Neuron (in vitro differentiated cells): ENCODE measurements at regions not wholly inside any gene's neighbourhood (a gene's known extent, or its start where the extent isn't known, plus 50 kb on each side); places are given as distances from the start of the nearest gene placed in this dataset.
"Not testable (repeated sequence)": the region's sequence is repeated elsewhere in the genome, so short reads cannot be mapped to it uniquely, and the experiment has no call there.

Source experiments
- H2AFZ ChIP-seq: one replicate; pipeline ENCODE4 v1.6.1; 2013; ENCODE audit warnings: low read depth, mild to moderate bottlenecking, inconsistent platforms, low read length, moderate library complexity
- H3K27me3 ChIP-seq: one replicate; pipeline ENCODE4 v1.6.1; 2013; ENCODE audit warnings: low read length; ENCODE audit not compliant: insufficient read depth
- H3K36me3 ChIP-seq: one replicate; pipeline ENCODE4 v1.6.1; 2013; ENCODE audit warnings: low read length; ENCODE audit not compliant: insufficient read depth
- H3K4me1 ChIP-seq: one replicate; pipeline ENCODE4 v1.6.1; 2013; ENCODE audit warnings: low read length; ENCODE audit not compliant: insufficient read depth
- H3K4me3 ChIP-seq: 2 replicates; pipeline ENCODE4 v1.5.1; 2013; ENCODE audit warnings: mild to moderate bottlenecking, low read length, moderate library complexity
- H3K9me3 ChIP-seq: one replicate; pipeline ENCODE4 v1.6.1; 2013; ENCODE audit warnings: low read length

GRCh38 chr4:162865102-162865501 lies 301.6 kb downstream of the NAF1 start:
- peaks cover 3% of the 10 kb centered on the region for H3K4me1 ChIP-seq
- H3K9me3 ChIP-seq, result no peaks in the 10 kb centered on the region
- H3K4me3 ChIP-seq, result no peak overlapping the region
- H3K36me3 ChIP-seq, result no peaks in the 10 kb centered on the region
- no peaks in the 10 kb centered on the region for H3K27me3 ChIP-seq
- no peak overlapping the region for H2AFZ ChIP-seq

DNA sequence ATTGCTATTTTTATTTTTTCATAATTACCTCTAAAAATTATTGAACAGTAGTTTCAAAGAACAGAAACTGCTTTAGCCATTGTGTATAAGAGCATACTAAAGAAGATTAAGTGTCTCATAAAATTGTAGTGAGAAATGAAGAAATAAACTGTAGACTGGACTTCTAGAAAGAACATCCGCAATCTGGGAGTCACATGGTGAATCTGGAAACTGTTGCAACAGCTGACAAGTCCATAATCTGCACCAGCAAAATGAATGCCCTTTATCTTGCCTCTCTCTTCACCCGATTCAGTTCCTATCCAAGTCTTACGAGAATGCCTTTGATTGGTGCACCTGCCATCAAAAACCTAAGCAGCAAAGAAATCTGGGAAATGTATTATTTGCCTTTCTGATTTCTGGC lies 312.9 kb downstream of the NAF1 start:
- Histone ChIP-seq H3K36me3 (no peaks in the 10 kb centered on the region), H3K27me3 (no peaks in the 10 kb centered on the region), H3K4me3 (no peak overlapping the region), H3K4me1 (no peaks in the 10 kb centered on the region), H3K9me3 (no peaks in the 10 kb centered on the region), H2AFZ (no peak overlapping the region)

- H3K27me3 ChIP-seq, result no peaks in the 10 kb centered on the region
- no peak overlapping the region for H2AFZ ChIP-seq
- H3K4me3 ChIP-seq, result no peak overlapping the region
- no peaks in the 10 kb centered on the region for H3K36me3 ChIP-seq
- no peaks in the 10 kb centered on the region for H3K4me1 ChIP-seq
- no peaks in the 10 kb centered on the region for H3K9me3 ChIP-seq
These were observed 314.0 kb downstream of the NAF1 start for GRCh38 chr4:162852642-162853041.

DNA sequence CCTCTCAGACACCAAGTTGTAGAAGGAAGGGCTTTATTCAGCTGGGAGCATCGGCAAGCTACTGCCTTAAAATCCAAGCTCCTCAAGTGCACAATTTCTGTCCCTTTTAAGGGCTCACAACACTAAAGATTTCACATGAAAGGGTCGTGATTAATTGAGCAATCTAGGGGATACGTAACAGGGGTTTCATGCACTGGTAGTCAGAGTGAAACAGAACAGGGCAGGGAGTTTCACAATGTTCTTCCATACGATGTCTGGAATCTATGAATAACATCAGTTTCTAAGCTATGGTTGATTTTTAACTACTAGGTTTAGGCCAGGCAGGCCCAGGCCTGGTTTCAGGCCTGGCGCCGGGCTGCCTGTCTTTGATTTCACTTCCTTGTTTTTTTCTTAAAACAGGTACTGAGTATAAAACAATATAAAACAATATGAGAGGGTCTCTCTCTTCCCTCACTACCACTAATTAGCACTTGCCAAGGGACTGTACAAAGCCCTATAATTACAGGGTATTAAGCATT lies 315.4 kb downstream of the NAF1 start:
- not testable (repeated sequence) for H3K4me3 ChIP-seq, H3K27me3 ChIP-seq, H2AFZ ChIP-seq, H3K36me3 ChIP-seq, H3K4me1 ChIP-seq, H3K9me3 ChIP-seq

GRCh38 chr4:162849937-162850336 lies 316.8 kb downstream of the NAF1 start:
- H3K36me3 ChIP-seq, result no peaks in the 10 kb centered on the region
- no peaks in the 10 kb centered on the region for H3K27me3 ChIP-seq
- H3K4me3 ChIP-seq, result no peak overlapping the region
- H3K9me3 ChIP-seq, result no peaks in the 10 kb centered on the region
- no peak overlapping the region for H2AFZ ChIP-seq
- H3K4me1 ChIP-seq, result no peaks in the 10 kb centered on the region

- no peaks in the 10 kb centered on the region for H3K27me3 ChIP-seq
- no peak overlapping the region for H3K4me3 ChIP-seq
- H3K4me1 ChIP-seq, result no peaks in the 10 kb centered on the region
- H2AFZ ChIP-seq, result no peak overlapping the region
- no peaks in the 10 kb centered on the region for H3K36me3 ChIP-seq
- no peaks in the 10 kb centered on the region for H3K9me3 ChIP-seq
These were observed 318.6 kb downstream of the NAF1 start for GRCh38 chr4:162847945-162848549.

GRCh38 chr4:162841753-162842152 lies 324.9 kb downstream of the NAF1 start:
- Histone ChIP-seq H3K36me3 (no peaks in the 10 kb centered on the region), H3K4me1 (no peaks in the 10 kb centered on the region), H3K9me3 (no peaks in the 10 kb centered on the region), H2AFZ (no peak overlapping the region), H3K4me3 (no peak overlapping the region), H3K27me3 (no peaks in the 10 kb centered on the region)

DNA sequence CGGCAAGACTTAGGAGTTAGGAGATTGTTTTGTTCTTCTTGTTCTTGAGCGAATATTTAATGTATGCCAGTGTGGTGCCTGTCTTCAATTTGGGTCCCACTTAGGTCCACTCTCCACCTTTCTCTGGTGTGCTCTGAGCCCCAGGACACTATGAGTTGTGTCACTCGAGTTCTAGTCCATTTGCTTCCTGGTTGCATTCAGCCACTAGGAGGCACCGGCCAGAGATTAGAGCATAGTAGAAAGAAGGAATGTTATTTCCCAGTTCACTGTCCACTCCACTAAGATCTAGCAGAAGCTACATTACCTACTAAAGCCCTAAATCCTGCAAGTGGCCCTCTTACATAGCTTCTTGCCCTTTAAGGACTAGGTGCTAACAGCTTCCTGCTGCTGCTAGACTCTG lies 326.9 kb downstream of the NAF1 start:
- Histone ChIP-seq H3K4me3 (no peak overlapping the region), H3K4me1 (no peaks in the 10 kb centered on the region), H3K36me3 (no peaks in the 10 kb centered on the region), H3K9me3 (no peaks in the 10 kb centered on the region), H3K27me3 (no peaks in the 10 kb centered on the region), H2AFZ (no peak overlapping the region)

GRCh38 chr4:162838671-162839070 lies 328.0 kb downstream of the NAF1 start:
- H3K9me3 ChIP-seq, result no peaks in the 10 kb centered on the region
- H3K4me1 ChIP-seq, result no peaks in the 10 kb centered on the region
- no peak overlapping the region for H3K4me3 ChIP-seq
- H3K27me3 ChIP-seq, result no peaks in the 10 kb centered on the region
- no peaks in the 10 kb centered on the region for H3K36me3 ChIP-seq
- no peak overlapping the region for H2AFZ ChIP-seq

DNA sequence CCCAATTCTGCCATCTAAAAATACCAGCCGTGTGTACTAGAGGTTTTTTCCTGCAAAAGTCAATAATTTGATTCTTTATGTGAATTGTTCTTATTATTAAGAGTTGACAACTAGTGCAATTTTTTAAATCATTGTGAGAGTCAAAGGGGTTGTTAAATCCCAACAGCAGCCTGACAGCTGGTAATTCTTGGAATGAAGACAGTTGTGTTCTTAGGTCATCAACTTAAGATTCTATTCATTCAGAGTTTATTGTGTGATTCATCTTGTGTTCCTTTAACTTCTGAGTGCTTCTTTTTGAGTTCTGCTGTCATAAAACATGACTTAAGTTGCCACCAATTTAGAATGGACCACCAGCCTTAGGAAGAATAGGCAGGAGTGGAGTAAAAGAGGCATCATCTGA lies 329.0 kb downstream of the NAF1 start:
- no peak overlapping the region for H2AFZ ChIP-seq
- no peak overlapping the region for H3K4me3 ChIP-seq
- H3K4me1 ChIP-seq, result no peaks in the 10 kb centered on the region
- no peaks in the 10 kb centered on the region for H3K27me3 ChIP-seq
- no peaks in the 10 kb centered on the region for H3K9me3 ChIP-seq
- H3K36me3 ChIP-seq, result no peaks in the 10 kb centered on the region

DNA sequence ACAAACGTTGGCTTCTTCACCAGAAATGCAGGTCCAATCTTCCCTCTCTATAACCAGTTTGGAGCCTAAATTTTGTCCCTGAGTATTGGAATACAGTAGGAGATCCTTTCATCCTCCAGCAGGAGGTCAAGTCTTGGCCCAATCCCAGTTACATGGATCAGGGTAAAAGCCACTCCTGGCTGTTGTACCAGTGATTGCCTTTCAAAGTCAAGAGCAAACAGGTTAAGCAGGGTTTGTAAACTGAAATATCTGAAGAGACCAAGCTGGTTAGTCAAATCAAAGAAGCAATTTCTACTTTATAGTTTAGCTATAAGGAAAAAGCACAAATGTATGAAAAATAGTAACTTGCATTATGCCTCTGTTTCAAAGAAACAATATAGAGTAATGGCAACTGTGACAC lies 329.4 kb downstream of the NAF1 start:
- Histone ChIP-seq H3K27me3 (no peaks in the 10 kb centered on the region), H2AFZ (no peak overlapping the region), H3K36me3 (no peaks in the 10 kb centered on the region), H3K4me1 (no peaks in the 10 kb centered on the region), H3K9me3 (no peaks in the 10 kb centered on the region), H3K4me3 (no peak overlapping the region)

DNA sequence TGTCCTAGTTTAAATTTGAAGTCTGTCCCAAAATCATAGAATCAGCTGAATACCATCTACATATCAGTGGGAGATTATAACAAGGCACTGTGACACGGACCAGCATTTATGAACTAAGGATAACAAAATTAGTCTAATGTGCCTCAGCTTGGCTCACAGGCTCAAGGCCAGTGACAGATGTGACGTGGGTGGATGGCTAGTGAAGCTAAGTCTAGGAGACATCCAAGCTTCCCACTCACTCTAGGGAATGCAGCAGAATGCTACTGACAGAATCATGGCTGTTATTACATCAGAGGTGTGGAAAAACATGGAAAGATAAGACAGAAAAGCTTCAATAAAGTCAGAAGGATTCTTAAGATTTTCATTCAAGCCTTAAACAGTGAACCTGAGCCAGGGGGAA lies 329.9 kb downstream of the NAF1 start:
- Histone ChIP-seq H3K36me3 (no peaks in the 10 kb centered on the region), H3K9me3 (no peaks in the 10 kb centered on the region), H3K4me1 (no peaks in the 10 kb centered on the region), H3K27me3 (no peaks in the 10 kb centered on the region), H3K4me3 (no peak overlapping the region), H2AFZ (no peak overlapping the region)

DNA sequence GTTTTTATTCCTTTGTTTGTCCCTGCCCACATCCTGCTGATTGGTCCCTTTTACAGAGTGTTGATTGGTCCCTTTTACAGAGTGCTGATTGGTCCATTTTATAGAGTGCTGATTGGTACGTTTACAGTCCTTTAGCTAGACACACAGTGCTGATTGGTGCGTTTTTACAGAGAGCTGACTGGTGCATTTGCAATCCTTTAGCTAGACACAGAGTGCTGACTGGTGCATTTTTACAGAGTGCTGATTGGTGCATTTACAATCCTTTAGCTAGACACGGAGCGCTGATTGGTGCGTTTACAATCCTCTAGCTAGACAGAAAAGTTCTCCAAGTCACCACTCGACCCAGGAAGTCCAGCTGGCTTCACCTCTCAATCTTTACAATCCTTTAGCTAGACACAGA lies 330.4 kb downstream of the NAF1 start:
- not testable (repeated sequence) for H3K36me3 ChIP-seq, H3K4me3 ChIP-seq, H3K9me3 ChIP-seq, H2AFZ ChIP-seq, H3K27me3 ChIP-seq, H3K4me1 ChIP-seq

- H3K4me1 ChIP-seq, result no peaks in the 10 kb centered on the region
- no peaks in the 10 kb centered on the region for H3K9me3 ChIP-seq
- H2AFZ ChIP-seq, result no peak overlapping the region
- H3K27me3 ChIP-seq, result no peaks in the 10 kb centered on the region
- H3K36me3 ChIP-seq, result no peaks in the 10 kb centered on the region
- H3K4me3 ChIP-seq, result no peak overlapping the region
These were observed 335.8 kb downstream of the NAF1 start for GRCh38 chr4:162830899-162831298.
